GM18519 (cell line): ENCODE measurements at regions not wholly inside any gene's neighbourhood (a gene's known extent, or its start where the extent isn't known, plus 50 kb on each side); places are given as distances from the start of the nearest gene placed in this dataset.

Source experiments
- ATAC-seq: cut with Tn5 transposase; IDR thresholded peaks from one replicate; pipeline ENCODE4 v1.9.1; 2021; ENCODE audit warnings: mild to moderate bottlenecking, moderate library complexity; ENCODE audit not compliant: unreplicated experiment, low FRiP score

- no peak for ATAC-seq
Observed at GRCh38 chr6:166877906-166878305, 78.4 kb downstream of the RNASET2 start.

- no peak for ATAC-seq
Observed at GRCh38 chr6:166877349-166877748, 79.0 kb downstream of the RNASET2 start.

GRCh38 chr6:166872531-166873009, 83.8 kb downstream of the RNASET2 start:
- no peak for ATAC-seq

DNA sequence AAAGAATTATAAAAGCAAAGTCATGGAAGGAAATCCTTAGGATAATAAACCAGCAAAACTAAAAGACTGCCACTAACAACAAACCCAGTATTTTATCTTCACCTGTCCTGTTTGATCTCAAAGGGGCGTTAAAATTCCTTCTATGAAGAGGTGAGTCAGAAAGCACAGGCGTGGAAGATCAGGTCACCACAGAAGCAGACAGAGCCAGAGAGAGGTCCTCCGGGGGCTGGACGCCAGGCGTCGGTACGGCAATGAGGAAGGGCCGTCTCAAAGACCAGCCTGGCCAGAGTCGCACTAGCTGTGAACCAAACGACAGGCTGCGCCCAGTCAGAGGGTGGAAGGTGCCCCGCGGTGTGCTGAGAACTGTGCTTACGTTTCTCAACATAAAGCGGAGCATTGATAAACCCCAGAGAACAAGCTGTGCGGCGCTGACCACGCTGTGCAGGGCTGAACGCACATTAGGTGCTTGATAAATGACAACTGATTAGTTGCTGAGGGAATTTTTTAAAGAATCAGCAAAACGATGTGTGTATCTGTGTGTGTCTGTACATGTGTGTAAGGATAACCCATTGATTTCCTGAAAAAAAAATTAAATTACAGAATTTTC, 85.6 kb downstream of the RNASET2 start:
- ATAC-seq: no peak

- no peak for ATAC-seq
Observed at GRCh38 chr6:166866839-166867637, 89.3 kb downstream of the RNASET2 start.

GRCh38 chr6:166864333-166864732, 92.0 kb downstream of the RNASET2 start:
- no peak for ATAC-seq

DNA sequence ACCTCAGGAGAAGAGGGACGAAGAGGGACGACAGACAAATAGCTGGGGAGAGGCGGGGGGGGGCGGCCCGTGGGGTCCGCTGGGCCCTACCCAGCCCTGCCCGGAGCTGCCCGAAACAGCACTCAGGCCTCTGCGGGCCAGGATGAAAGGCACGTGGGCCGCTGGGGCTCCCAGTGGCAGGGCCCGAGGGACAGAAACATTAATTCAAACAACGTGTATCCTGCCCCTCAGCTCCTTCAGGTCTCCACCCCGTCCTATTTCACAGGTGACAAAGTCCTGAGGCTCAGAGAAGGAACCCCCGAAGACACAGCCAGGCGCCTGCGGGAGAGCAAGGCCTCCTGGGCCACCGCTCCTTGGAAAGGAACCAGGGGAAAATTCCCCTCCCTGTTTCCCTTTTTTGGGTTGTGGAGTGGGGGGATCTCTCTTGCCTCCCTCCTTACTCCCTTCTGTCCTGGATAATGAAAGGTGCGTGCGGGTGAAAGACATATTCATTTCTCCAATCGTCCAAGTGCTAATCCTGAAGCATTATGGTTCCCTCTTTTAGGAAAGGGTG, 93.3 kb downstream of the RNASET2 start:
- no peak for ATAC-seq

- no peak for ATAC-seq
Observed at GRCh38 chr6:166862287-166862977, 93.9 kb downstream of the RNASET2 start.

DNA sequence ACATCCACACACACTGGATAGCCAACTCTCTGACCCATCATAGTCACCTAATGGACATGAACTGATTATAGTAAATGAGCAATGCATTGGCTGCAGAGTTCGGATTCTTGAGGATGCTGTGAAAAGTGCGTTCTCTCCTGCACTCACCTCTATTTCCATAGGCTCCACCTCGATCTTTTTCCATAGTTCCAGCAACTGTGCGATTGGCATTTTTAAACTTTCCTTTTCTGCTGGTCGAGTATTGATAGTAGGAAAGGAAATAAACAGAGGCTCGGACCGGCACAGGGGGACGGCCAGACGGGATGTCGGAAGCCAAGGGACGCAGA, 94.4 kb downstream of the RNASET2 start:
- ATAC-seq: no peak

DNA sequence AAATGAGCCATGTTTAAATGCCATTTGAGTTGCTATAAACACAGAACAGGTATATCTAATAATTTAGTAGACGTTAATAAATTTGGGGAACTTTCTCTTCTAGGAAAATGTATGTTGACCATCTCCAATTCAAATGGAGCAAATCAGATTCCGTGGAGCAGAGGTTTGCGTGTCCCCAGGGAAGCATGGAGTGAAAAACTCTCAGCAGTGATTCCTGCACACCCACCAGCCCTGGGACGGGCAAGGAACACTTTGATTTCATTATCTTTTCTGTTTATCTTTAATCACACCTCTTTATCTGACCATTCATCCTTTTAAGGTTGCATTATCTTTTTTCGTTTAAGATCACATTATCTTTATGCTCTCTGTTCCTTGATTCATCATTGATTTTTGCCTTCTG, 95.0 kb downstream of the RNASET2 start:
- no peak for ATAC-seq

GRCh38 chr6:166860392-166860791, 96.0 kb downstream of the RNASET2 start:
- ATAC-seq: no peak

GRCh38 chr6:166855416-166855815, 100.9 kb downstream of the RNASET2 start:
- ATAC-seq: no peak

GRCh38 chr6:166853371-166854325, 102.7 kb downstream of the RNASET2 start:
- no peak for ATAC-seq

- no peak for ATAC-seq
Observed at GRCh38 chr6:166852451-166852975, 103.8 kb downstream of the RNASET2 start.

DNA sequence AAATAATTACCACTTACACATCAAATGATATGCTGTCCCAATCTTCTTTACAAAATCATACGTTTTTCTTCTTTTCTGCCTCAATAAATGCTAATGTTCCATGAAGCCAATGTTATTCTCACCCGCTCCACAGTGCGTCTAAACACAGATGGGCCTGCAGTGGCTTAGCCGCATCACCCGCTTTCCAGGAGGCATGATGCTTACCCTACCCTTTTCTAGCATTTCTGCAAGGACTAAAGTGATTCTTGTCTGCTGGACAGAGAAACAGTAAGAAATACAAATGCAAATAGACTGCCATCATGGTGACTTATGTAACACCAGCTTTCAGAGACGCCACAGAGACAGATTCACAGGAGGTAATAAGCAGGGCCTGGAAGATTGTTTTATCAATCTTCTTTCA, 104.4 kb downstream of the RNASET2 start:
- ATAC-seq: no peak

DNA sequence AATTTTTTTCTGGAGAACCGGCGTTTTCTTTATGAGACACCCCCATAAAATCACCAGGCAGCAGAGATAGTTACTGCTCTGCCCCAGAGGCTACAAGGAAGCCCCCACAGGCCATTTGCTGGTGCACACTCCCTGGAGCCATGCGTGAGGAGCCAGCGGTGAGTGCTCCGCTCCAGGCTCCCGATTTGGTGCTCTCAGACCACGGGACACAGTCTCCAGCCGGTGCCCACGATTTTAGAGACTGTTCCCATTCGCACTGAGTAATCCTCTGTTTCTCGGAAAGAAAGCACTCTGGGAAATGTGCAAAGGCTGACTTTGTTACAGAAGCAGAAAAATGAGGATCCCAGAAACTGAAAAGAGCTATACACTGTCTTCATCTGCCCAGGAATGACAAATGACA, 104.9 kb downstream of the RNASET2 start:
- ATAC-seq: no peak

DNA sequence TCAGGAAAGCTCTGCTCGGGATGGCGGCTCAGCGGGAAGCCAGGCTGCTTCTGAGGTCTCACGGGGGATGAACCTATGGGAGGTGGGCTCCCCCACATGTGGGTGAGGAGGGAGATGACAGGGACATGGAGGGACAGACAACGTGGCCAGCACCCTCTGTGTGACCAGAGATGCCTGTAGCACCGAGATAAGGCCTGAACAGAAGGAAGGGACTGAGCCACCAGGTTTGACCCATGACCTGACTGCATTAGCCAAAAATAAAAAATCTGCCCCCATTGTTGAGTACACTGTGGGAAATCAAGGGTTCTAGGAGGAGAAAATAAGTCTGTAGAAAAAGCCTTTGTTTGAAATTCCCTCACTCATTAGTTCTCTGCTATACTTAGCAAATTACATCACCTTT, 105.7 kb downstream of the RNASET2 start:
- ATAC-seq: no peak

DNA sequence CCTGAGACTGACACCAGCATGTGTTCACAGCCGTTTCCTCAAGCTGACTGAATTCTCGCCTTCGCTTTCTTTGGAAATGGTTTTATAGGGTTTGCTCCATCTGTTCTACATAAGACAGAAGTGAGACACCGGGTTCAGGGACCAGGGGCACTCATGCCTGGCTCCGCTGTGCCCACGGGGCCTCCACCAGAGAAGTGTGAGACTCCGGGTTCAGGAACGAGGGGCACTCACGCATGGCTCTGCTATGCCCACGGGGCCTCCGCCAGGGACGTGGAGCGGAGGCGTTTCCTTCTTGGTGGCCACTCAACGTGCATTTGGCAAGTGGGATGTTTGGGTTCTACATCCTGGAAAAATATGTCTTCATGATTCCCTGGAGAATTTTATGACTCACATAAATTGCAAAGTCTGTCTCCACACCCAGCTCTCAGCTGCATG, 106.6 kb downstream of the RNASET2 start:
- ATAC-seq: no peak

DNA sequence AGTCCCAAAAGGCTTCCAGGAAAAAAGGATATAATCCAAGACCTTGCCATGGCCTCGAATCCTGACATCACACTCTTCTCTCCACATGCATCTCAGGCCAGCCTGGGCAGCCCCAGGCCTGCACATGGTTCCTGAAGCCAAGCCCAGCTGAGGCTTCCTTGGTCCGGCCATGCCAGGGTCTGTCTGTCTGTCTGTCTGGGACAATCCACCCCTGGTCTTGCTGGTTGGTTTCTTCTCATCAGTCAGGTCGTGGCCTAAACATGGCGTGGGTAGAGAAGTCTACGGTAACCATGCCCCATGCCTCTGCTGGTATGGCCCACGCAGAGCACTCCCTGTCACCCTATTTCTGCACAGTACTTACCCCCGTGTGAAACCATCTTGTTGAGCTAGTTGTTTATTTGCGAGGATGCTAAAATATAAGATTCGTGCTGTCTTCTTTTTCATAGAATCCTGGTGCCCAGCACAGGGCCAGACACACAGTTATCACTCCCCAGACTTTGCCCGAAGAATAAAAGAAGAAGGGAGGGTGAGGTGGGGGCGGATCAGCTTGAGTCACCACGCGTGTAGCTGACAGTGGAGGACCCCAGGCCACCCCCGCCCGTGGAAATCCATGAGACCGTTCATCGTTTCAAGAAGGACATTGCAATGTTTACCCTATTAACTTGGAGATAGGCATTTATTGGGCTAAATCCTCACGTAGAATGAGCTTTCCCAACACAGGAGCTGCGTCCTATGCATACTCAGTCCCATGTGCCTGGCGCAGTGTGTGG, 107.2 kb downstream of the RNASET2 start:
- no peak for ATAC-seq
